Fibroblast of skin of right biceps (primary cell): ENCODE measurements at regions not wholly inside any gene's neighbourhood (a gene's known extent, or its start where the extent isn't known, plus 50 kb on each side); places are given as distances from the start of the nearest gene placed in this dataset.
"Not testable (repeated sequence)": the region's sequence is repeated elsewhere in the genome, so short reads cannot be mapped to it uniquely, and the experiment has no call there.

Experiments used
- DNase-seq: peaks from one replicate; pipeline ENCODE4 v3.0.0-alpha.2; 2013

DNA sequence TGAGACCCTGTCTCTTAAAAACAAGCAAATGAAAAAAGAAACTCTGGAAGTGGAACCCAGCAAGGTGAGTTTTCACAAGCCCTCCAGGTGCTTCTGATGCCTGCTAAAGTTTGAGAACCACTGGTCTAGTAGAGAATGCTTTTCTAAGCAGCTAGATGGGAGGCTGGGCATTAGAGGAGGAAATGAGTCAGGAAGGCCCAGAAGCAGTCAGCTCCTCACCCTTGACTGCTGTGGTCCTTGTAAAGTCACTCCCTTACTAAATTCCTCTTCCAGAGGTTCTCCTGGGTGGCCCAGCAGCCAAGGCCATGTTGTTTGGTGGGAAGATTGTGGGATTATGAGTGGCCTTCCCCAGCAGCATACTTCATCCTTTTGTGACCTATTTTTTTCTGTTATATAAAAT lies 52.0 kb upstream of the FYN start:
- peak; percentile 91 for DNase-seq

DNA sequence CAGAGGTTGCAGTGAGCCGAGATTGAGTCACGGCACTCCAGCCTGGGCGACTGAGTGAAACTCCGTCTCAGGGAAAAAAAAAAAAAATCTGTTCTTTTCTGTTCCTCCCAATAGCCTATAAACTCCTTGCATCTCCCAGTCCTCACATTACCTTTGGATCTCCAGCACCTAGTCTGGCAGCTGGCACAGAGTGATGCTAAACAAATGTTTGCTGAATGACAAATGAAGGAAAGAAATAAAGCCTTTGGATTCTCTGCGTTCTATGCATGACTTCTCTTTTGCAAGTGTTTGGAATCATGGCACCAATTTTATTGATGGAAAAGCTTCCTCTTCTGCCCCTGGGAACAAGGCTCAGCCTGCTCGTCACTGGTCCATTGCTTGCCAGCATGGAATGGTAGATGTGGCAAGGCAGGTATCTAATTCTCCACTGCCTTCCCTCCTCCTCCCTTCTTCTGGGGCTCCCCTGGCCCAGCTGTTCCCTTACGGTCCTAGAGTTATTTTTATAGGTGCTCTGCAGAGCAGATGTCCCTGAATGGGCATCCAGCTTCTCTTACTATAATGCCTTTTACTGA lies 53.6 kb upstream of the FYN start:
- DNase-seq, result no peak

DNA sequence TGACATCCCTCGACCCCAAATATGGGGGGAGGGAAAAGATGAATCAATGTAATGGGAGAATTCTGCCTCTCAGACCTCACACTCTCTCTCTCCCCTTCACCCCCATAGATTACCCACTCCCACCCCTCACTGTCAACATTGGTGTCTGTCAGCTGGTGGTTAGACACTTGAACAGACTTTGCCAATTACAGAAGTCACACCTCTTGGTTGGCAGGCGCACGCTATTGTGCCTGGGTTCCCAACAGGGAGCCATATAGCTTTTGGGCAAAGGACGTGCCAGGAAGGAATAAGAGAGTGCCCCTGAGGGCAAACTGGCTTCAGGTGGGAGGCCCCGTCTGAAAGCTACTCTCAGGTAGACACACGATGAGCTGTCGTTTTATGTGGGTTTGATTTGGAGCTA lies 54.1 kb upstream of the FYN start:
- no peak for DNase-seq

DNA sequence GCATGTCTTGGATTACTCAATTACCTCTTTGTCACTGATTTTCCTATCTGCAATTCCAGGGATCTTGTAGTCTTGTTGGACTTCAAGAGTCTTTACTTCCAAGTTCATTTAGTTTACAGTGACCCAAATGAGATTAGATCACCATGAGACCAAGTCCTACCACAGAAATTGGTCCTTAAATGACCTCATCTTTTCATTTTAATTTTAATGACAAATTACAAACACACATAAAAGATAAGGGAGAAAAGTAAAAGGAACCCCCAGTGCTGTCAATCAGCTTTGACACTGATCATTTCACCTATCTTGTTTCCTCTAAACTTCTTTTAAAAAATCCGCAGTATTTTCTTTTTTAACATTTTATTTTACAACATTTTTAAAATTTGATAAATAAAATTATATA lies 54.9 kb upstream of the FYN start:
- DNase-seq, result no peak

DNA sequence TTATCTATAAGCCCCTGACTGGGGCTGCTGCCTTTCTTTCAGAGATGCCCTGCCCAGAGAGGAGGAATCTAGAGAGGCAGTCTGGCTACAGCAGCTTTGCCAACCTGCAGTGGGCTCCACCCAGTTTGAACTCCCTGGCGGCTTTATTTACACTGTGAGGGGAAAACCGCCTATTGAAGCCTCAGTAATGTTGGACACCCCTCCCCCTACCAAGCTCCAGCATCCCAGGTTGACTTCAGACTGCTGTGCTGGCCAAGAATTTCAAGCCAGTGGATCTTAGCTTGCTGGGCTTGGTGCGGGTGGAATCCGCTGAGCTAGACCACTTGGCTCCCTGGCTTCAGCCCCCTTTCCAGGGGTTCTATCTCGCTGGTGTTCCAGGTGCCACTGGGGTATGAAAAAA lies 61.4 kb upstream of the FYN start:
- not testable (repeated sequence) for DNase-seq

DNA sequence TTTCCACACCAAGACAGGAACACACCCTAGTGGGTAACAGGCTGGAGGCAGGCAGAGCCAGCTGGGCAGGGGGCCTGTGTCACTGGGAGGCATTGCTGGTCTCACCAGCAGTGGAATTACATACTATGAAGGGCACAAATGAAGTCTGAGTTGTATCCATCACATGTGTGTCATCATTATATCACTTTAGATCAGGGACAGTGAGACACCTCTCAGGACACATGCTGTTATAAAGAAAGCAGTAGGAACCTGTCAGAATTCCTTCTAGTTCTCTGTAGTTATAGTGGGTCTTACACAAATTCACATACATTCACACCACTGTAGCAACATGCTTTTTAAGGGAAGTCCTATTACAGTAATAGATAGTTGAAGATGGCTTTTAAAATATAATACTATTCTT lies 63.5 kb upstream of the FYN start:
- DNase-seq, result no peak

DNA sequence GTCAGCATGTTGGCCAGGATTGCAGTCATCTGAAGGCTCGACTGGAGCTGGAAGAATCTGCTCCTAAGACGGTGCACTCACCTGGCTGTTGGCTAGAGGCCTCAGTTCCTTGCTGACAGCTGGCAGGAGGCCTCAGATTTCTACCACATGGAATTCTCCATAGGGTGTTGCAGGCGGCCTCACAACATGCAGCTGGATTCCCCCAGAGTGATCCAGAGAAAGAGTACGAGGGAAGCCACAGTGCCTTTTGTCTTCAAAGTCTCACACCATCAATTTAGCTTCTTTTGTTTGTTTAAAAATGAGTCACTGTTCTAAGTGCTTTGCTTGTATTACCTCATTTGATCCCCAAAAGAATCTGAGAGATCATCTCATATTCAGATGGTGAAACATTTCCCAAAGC lies 65.5 kb upstream of the FYN start:
- DNase-seq, result peak; percentile 77

DNA sequence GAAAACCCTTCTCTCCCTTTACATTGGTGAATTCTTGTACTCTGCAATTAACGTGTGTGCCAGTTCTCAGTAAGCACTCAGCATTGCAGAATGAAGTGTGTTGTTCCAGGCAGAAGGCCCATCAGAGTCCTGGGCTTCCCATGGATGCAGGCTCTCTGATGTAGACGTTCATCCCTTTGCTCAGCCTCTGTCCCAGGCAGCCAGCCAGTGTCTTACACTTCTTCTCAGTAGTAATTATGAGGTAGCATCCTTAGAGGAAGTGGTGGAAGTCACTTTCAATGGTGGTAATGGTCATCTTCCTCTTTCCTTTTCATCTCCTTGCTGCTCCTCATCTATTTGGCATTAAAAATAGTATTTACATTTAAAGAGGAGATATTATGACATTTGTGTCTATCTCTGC lies 66.7 kb upstream of the FYN start:
- DNase-seq, result no peak

DNA sequence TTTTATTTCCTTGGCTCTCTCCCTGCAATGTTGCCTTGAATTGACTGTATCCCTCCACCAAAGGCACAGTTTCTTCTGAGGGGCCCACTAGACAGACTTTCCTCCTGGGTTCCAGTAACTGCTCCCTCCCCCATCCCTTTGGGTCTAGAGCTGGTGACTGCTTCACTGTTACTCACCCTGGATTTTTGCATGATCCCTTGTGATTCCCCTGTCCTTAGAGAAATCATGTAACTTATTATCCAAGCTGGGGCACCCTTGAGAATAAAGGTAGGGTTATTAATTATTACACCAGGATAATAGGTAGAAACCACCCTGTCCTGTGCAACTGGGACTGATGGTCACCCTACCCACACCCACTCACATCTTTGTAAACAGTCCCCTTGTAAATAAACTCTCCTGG lies 67.5 kb upstream of the FYN start:
- DNase-seq, result no peak

DNA sequence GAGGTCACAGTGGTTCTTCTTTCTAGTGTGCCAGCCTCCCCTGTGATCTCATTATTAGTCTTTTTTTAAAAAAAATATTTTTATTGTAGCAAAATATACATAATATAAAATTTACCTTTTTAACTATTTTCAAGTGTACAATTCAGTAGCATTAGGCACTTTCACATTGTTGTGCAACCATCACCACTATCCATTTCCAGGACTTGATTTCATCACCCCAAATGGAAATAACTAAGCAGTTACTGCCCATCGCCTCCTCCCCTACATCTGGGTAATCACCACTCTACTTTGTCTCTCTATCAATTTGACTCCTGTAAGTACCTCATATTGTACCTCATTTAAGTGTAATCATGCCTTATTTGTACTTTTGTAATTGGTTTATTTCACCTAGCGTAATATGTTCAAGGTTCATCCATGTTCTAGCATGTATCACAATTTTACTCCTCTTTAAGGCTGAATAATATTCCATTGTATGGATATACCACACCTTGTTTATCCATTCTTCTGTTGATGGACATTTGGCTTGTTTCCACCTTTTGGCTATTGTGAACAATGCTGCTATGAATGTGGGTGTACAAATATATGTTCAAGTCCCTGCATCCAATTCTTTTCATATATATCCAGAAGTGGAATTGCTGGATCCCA lies 68.6 kb upstream of the FYN start:
- DNase-seq, result no peak

DNA sequence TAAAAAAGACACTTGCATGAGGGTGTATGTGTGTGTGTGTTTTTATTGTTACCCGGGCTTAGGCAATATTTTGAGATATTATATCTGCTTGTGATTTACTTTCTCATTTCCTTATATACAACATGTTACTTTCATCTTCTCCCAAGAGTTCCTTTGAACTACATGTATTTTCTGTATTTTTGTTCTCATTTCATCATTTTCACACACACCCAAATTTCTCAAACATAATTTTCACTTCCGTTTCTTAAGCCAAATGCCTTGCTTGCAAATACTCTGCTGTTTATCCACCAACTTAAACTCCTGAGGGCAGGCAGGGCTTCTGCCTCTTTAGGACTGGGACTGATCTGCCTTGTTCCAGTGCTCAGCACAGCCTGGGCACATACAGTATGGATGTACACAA lies 69.3 kb upstream of the FYN start:
- no peak for DNase-seq

DNA sequence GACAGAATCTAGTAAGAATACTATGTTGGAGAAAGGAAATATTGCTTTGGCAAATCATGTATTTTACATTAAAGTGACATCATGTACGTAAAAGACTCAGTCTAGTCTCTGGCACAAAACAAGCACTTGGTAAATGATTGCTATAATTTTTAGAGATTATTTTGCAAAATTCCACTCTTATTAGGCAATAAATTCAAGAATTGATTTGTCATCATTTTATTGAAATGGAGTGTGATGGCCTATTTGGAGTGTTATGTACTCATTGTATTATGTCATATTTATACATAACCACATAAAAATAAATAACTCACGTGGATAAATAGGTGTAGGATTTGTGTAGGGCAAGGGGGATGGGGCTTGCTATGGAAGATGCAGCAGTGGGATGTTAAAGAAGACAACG lies 70.0 kb upstream of the FYN start:
- no peak for DNase-seq

DNA sequence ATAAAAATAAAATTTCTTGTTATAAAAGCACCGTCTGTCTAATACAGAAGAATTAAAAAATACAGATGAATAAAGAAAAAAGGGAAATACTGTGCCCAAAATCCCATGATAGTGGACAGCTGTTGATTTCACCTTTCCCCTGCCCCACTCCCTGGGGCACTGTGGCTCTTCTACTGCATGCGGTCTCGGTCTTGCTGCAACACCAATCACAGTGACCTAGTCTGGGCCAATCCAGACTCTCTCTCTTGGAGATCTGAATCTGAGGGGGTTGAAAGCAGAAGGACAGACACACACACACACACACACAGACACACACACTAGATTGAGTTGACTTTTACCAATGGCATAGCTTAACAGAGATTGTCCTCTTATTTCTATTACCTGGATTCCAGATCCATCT lies 70.5 kb upstream of the FYN start:
- DNase-seq, result no peak

DNA sequence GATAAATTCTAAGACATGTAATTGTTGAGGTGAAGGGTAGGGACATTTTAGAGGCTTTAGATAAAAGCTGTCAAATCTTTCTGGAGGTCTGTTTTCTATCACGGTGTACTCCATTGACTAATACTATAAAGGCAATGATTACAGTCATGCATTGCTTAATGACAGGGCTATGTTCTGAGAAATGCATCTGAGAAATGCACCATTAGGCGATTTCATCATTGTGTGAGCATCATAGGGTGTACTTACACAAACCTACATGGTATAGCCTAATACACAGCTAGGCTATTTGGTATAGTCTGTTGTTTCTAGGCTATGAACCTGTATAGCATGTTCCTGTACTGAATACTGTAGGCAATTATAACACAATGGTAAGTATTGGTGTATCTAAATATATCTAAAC lies 71.3 kb upstream of the FYN start:
- DNase-seq, result no peak

DNA sequence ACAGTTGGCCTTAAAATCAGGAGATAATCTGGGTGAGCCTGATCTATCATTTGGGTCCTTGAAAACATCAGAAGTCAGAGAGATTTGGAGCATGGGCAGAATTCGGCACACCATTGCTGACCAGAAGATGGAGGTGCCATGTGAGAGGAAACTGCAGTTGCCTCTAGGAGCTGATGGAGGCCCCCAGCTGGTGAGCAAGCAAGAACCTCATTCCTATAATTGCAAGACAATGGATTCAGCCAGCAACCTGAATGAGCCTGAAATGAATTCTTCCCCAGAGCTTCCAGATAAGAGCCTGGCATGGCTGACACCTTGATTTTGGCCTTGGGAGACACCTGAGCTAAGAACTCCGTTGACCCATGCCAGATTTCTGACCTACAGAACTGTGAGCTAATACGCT lies 76.3 kb upstream of the FYN start:
- no peak for DNase-seq

DNA sequence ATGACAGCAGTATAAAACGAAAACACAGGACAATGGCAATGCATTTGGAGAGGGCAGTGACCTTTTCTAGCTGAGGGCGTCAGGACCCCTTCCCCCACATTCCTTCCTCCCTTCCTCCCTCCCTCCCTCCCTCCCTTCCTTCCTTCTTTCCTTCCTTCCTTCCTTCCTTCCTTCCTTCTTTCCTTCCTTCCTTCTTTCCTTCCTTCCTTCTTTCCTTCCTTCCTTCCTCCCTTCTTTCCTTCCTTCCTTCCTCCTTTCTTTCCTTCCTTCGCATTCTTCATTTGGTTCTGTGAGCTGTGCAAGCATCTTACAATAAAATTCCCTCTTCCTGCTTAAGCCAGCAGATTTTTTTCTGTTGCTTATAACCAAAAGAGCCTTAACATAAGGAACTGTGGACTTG lies 76.7 kb upstream of the FYN start:
- not testable (repeated sequence) for DNase-seq

DNA sequence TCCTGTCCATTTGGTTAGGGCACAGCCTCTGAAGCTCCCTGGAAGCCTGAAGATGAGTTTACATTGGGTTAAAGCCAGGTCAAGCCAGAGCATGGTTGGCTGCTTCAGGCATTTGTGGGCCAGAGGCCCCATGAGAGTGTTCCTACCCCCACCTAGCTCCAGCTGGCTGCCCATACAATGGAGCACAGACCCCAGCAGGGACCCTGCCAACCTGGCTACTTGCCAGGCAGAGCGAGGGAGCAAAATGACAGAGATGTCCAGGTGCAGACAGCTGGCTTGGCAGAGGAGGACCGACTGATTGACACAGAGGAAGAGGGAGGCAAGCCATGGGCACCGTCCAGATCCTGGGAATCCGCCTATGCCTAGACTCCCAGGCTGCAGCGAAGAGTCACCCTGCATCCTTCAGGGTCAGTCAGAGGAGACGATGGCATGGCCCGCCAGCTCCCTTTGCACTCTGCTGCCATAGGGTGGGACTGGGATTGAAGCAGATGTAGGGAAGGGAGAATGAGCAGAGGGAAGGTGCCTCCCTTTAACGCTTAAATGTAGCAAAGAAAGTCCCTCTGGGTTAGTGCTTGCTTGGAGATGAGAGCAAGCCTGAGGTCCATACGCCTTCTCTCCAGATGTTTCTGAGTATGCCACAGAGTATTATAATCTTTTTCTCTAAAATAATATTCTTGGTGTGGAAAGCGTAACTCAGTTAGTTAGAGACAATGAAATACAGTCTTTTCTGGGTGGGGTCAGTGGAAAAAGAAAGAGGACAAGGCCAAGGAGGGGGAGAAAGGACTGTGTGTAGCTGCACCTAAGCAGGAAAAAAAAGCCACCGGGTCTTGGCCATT lies 77.6 kb upstream of the FYN start:
- DNase-seq, result no peak

DNA sequence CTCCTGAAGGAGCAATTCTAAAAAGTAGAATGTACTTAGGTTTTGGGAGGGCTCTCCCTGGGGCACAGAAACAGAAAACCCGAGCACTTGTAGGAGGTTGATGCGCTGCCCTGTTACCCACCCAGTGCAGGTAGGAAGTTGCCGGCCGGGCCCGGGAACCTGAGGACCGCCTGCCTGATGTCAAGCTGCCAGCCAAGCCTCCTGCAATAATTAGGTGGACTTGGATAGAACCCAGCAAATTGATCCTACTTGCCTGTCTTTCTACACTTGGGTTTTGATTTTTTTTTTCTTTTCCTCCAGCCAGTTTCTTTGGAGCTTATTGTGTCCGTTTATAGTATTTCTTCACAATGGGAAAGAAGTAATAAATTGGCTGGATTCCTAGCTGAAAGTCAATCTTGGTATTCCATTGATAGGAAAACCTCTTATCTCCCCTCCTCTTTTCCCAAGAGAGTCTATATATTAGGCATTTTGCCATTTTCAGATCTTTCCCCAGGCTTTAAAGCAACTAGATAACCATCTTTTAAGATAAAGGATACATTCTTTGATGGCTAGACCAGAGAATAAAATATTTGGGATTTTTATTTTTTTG lies 78.3 kb upstream of the FYN start:
- DNase-seq, result peak; percentile 35

DNA sequence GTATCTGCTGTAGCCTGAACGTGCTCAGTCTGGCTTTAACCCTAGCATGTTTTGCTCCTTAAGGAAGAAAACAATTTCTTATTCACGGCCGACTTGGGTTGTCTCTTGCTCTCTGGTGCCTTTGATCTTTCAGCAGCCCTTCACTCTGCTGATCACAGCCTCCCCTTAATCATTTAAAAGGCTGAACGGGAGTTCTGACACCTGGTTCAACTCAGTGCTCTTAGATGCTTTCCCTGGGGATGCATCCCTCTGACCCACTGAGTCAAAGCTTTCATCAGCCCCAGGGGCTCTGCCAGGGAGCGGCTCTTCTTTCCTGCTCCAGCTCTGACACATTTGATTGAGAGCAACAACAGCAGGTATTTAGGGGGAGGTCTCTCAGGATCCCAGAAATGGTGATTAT lies 79.0 kb upstream of the FYN start:
- DNase-seq, result peak; percentile 40

DNA sequence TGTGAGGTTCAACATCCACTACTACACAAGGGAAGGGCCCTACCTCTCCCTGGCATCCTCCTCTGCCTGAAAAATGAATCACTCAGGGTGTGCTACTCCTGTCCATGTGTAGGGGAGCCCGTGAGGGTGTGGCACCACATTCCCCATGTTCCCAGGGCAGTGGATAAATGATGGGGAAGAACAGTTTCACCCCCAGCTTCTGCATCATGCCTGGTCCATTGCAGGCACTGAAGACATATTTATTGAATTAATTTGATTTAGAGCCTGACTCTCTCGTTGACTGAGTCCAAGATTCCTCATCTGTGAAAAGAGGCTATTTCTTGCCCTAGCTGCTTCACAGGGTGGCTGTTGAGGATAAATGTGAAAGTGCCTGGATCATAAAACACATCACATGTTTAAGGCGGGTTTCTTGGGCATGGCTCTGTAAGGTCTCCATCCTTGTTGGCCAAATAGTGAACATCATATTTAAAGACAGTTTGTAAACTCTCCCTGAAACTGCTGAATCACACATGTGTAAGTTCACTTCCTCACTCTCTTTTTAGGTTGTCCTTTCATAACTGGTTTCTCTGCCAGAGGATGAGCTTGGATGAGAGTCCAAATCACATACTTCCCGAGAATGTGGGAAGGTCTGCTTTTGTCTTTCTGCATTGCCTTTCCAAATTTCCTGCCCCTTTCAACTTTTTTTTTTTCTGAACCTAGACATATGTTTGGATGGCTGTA lies 79.7 kb upstream of the FYN start:
- DNase-seq, result peak; percentile 59

DNA sequence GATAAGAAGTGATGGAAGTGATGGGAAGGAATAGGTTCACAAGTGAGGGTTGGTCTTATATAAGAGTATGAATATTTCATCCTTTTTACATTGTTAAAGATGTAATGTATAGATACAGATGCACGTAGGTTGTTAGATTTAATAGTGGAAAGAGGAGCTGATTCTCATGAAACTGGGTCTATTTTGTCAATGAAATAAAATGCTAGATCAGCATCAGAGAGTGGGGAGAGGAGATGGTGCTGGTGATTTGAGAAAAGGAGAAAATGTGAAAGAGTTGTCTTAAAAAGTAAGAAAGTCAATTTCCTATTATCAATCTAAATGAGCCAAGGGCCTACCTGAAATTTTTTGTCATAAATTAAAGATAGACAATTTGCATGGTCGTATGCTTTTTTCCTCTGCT lies 82.8 kb upstream of the FYN start:
- no peak for DNase-seq

DNA sequence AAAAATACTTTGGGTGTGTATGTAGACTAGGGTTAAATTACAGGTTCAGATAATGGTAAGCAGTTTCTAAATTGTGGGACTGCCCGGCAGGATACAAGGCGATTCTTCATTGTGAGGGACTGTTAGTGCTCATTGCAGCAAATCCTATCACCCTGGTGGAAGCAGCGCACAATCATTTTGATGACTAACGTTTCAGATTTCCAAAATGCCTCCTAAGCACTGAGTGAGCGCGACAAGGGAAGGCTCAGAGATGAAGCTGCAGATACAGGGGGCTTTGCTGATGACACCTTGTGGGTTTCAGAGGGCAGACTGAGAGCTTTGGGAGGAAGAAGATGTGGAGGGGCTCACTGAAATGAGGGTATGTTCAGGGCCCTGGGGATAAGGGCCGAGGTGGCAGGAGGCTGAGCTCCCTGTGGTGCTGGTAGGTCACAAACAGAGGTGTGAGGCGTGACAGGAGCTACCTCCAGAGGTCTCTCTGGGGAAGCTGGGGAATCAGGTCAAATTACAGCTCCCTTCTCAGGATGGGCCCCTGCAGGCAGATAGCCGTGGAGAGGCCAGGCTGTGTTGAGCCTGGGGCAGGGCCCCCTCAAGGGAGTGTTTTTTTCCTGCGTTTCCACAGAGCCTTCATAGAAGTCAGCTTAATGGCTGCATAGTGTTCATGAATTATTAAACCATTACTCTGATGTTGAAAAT lies 84.5 kb upstream of the FYN start:
- peak; percentile 61 for DNase-seq

DNA sequence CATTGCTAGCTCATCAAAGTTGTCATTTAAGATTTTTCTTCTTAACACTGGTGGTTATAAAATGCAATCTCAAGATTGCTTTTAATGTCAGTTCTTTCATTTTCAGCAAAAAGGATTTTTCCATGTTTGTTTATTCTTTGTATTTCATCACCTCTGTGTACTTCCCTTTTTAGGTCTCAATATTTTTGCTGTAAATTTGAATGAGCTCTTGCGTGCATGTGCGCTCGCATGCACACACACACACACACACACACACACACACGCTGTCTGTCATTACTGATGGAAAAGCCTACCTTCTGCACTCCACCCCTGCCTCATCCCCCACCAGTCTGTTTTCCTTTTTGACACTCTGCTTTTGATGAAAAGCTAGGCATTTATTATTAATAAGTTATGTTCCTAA lies 85.3 kb upstream of the FYN start:
- no peak for DNase-seq
